HL-60 (cell line): ENCODE measurements at regions not wholly inside any gene's neighbourhood (a gene's known extent, or its start where the extent isn't known, plus 50 kb on each side); places are given as distances from the start of the nearest gene placed in this dataset.

Source experiments
- DNase-seq, 2 experiments: peaks; one replicate each; pipeline ENCODE4 v3.0.0-alpha.2; 2010 to 2020; ENCODE audit warnings: low read depth in 1 of 2, low spot score in 1 of 2
- H3K27ac ChIP-seq: fragments of 250-450 bp; sonication (Bioruptor Pico); replicated peaks from 2 replicates; pipeline ENCODE4 v1.5.1; 2020; ENCODE audit warnings: mild to moderate bottlenecking, moderate library complexity
- H3K27me3 ChIP-seq: fragments of 250-450 bp; sonication (Bioruptor Pico); 2 replicates; pipeline ENCODE4 v1.5.1; 2021; ENCODE audit warnings: mild to moderate bottlenecking, moderate library complexity; ENCODE audit not compliant: insufficient read depth, poor library complexity, severe bottlenecking
- H3K4me3 ChIP-seq: replicated peaks from 2 replicates; pipeline ENCODE4 v1.5.1; 2011; ENCODE audit warnings: mild to moderate bottlenecking, control low read depth, low read length; ENCODE audit not compliant: insufficient read depth
- CTCF ChIP-seq: IDR thresholded peaks from one replicate; pipeline ENCODE4 v1.5.1; 2011; ENCODE audit warnings: low read length, control low read depth, inconsistent platforms; ENCODE audit not compliant: insufficient read depth
- GABPA ChIP-seq: IDR thresholded peaks from 2 replicates; pipeline ENCODE4 v1.6.1; 2012; ENCODE audit warnings: low read depth
- POLR2AphosphoS5 ChIP-seq: IDR thresholded peaks from 2 replicates; pipeline ENCODE4 v1.6.1; 2012; ENCODE audit warnings: low read depth
- REST ChIP-seq: IDR thresholded peaks from 2 replicates; pipeline ENCODE4 v1.6.1; 2012; ENCODE audit warnings: low read depth; ENCODE audit not compliant: insufficient replicate concordance
- SPI1 ChIP-seq: IDR thresholded peaks from 2 replicates; pipeline ENCODE4 v1.6.1; 2012; ENCODE audit warnings: low read depth, mild to moderate bottlenecking, borderline replicate concordance

GRCh38 chr3:23108451-23109057 is 94.6 kb upstream of the UBE2E2 start:
- TF ChIP-seq REST (no peak), SPI1 (no peak), POLR2AphosphoS5 (no peak), CTCF (no peak), GABPA (no peak)
- Histone ChIP-seq H3K27ac (no peak overlapping the region), H3K27me3 (no peaks in the 10 kb centered on the region), H3K4me3 (no peak overlapping the region)
- DNase-seq, result no peak

DNA sequence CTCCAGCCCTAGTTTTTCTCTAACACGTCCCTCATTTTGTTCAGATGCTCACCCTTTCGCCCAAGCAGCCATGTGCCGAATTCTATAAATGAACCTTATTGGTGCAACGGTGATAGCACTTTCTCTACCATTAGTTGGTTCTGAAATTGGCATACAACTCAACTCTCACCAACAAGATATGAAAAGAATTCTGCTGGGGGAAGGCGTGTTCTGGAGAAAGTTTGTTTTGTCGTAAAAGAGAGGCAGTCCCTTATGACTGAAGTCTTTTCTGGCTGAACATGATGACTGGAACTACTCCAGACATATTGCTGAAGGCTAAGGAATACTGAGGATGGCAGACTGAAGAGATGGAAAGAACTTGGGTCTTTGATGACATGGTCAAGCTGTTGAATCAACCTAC is 91.8 kb upstream of the UBE2E2 start:
- H3K4me3 ChIP-seq, result no peak overlapping the region
- H3K27ac ChIP-seq, result no peak overlapping the region
- no peaks in the 10 kb centered on the region for H3K27me3 ChIP-seq
- no peak for TF ChIP-seq SPI1
- TF ChIP-seq REST, result no peak
- no peak for TF ChIP-seq POLR2AphosphoS5
- no peak for TF ChIP-seq GABPA
- TF ChIP-seq CTCF, result no peak
- no peak for DNase-seq

DNA sequence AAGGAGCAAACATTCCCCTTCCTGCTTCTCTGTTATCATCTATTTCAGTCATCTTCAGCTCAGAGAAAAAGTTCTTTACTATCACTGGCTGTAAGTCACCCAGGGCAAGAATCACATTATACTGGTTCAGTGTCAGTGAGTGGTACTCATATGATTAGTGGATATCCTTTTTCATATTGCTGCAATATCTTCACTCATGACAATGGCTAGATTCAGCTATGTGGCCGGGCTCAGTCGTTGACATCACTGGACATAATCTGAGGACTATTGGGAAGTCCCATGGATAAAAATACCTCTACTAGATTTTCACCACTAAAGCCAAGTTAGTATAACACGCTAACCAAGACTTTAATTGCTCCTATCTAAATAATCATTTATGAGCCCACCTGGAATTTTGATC is 91.3 kb upstream of the UBE2E2 start:
- no peak overlapping the region for H3K4me3 ChIP-seq
- H3K27ac ChIP-seq, result no peak overlapping the region
- TF ChIP-seq GABPA (no peak), SPI1 (no peak), POLR2AphosphoS5 (no peak), CTCF (no peak), REST (no peak)
- no peaks in the 10 kb centered on the region for H3K27me3 ChIP-seq
- no peak for DNase-seq
